GM12878 (cell line): ENCODE measurements at regions not wholly inside any gene's neighbourhood (a gene's known extent, or its start where the extent isn't known, plus 50 kb on each side); places are given as distances from the start of the nearest gene placed in this dataset.

Source experiments
- ATAC-seq: fragments of 200-7000 bp; cut with Tn5 transposase; 3 replicates; pipeline ENCODE4 v1.9.1; 2020; ENCODE audit warnings: mild to moderate bottlenecking, moderate library complexity
- BruUV-seq: library from RNA; stranded (reverse); fragments of 400-500 nt; replicated peaks from 2 replicates; lab custom pipeline; 2021; lab: Mats Ljungman, UMichigan
- CTCF ChIA-PET: fragments of 300-600 bp; sonication (Branson Sonifier 250); formaldehyde crosslinking; extraction: SDS; loops from one replicate; lab custom pipeline; 2021; ENCODE audit warnings: inconsistent platforms; lab: Yijun Ruan, JAX
- POLR2A ChIA-PET: fragments of 350-600 bp; formaldehyde crosslinking; extraction: SDS; loops from one replicate; lab custom pipeline; 2021; ENCODE audit warnings: inconsistent platforms; lab: Charles Lee
- RAD21 ChIA-PET: fragments of 300-600 bp; sonication (Branson Sonifier 250); formaldehyde crosslinking; loops from one replicate; lab custom pipeline; 2023; ENCODE audit warnings: antibody characterized with exemption; ENCODE audit not compliant: unreplicated experiment; lab: Charles Lee
- SMC1A ChIA-PET: fragments of 300-600 bp; sonication (Branson Sonifier 250); formaldehyde crosslinking; loops from one replicate; lab custom pipeline; 2023; ENCODE audit not compliant: unreplicated experiment, uncharacterized antibody; lab: Charles Lee
- DNase-seq: peaks from one replicate; pipeline ENCODE4 v3.0.0-alpha.2; 2011; ENCODE audit warnings: low read depth, low spot score
- FAIRE-seq: peaks from 3 replicates; lab custom pipeline; 2011; peaks lifted over from hg19 to GRCh38; lab: Jason Lieb, UNC
- H2AFZ ChIP-seq: 2 replicates; pipeline ENCODE4 v1.6.0; 2011; ENCODE audit warnings: low read depth, low read length, control low read depth; ENCODE audit not compliant: control insufficient read depth
- H3K27ac ChIP-seq: 2 replicates; pipeline ENCODE4 v1.5.1; 2011; ENCODE audit warnings: control low read depth; ENCODE audit not compliant: control insufficient read depth, insufficient read depth
- H3K27me3 ChIP-seq, 2 experiments: replicated peaks in 1 of 2; 2 replicates each; pipeline versions ENCODE4 v1.6.0 to v1.6.1; 2011; ENCODE audit warnings: low read length in 1 of 2; ENCODE audit not compliant: control insufficient read depth in 2 of 2, insufficient read depth in 2 of 2
- H3K36me3 ChIP-seq, 2 experiments: 2 replicates each; pipeline ENCODE4 v1.5.1; 2011; ENCODE audit warnings: low read length in 1 of 2; ENCODE audit not compliant: control insufficient read depth in 2 of 2, insufficient read depth in 2 of 2
- H3K4me1 ChIP-seq: 2 replicates; pipeline ENCODE4 v1.6.1; 2011; ENCODE audit warnings: mild to moderate bottlenecking, low read length, moderate library complexity, mixed read lengths; ENCODE audit not compliant: control insufficient read depth, insufficient read depth
- H3K4me2 ChIP-seq: 2 replicates; pipeline ENCODE4 v1.6.0; 2011; ENCODE audit warnings: control low read depth; ENCODE audit not compliant: control insufficient read depth, insufficient read depth
- H3K4me3 ChIP-seq: fragments of 200-600 bp; sonication (generic); 2 replicates; pipeline ENCODE4 v1.5.1; 2016
- H3K79me2 ChIP-seq: 2 replicates; pipeline ENCODE4 v1.6.0; 2011; ENCODE audit warnings: low read length; ENCODE audit not compliant: control insufficient read depth, insufficient read depth
- H3K9ac ChIP-seq: 2 replicates; pipeline ENCODE4 v1.8.0; 2011; ENCODE audit warnings: low read length, control low read depth, mixed read lengths; ENCODE audit not compliant: control insufficient read depth, insufficient read depth
- H3K9me3 ChIP-seq: replicated peaks from 3 replicates; pipeline ENCODE4 v1.5.1; 2011; ENCODE audit warnings: mild to moderate bottlenecking, low read length; ENCODE audit not compliant: control insufficient read depth, insufficient read depth
- H4K20me1 ChIP-seq: 2 replicates; pipeline ENCODE4 v1.6.0; 2011; ENCODE audit not compliant: control insufficient read depth, insufficient read depth
- CEBPB ChIP-seq, 2 experiments: fragments of 150-350 bp in 1 of 2; IDR thresholded peaks; 2 replicates each; pipeline ENCODE4 v1.6.1; 2012 to 2014; ENCODE audit warnings: low read depth in 2 of 2, low read length in 2 of 2, borderline replicate concordance in 1 of 2, inconsistent platforms in 1 of 2
- GABPA ChIP-seq: IDR thresholded peaks from 2 replicates; pipeline ENCODE4 v1.6.1; 2014; ENCODE audit warnings: antibody characterized with exemption, low read depth, mild to moderate bottlenecking, inconsistent platforms
- JUNB ChIP-seq: IDR thresholded peaks from 2 replicates; pipeline ENCODE4 v1.6.1; 2016; ENCODE audit warnings: antibody characterized with exemption, mild to moderate bottlenecking
- KDM1A ChIP-seq: fragments of 200-600 bp; sonication (generic); IDR thresholded peaks from 2 replicates; pipeline ENCODE4 v1.6.1; 2016; ENCODE audit warnings: borderline replicate concordance
- MEF2A ChIP-seq: IDR thresholded peaks from 2 replicates; pipeline ENCODE4 v1.6.1; 2011; ENCODE audit warnings: low read depth, mild to moderate bottlenecking, low read length, moderate library complexity; ENCODE audit not compliant: insufficient read depth
- TCF12 ChIP-seq: IDR thresholded peaks from 2 replicates; pipeline ENCODE4 v1.6.1; 2011; ENCODE audit warnings: low read depth, mild to moderate bottlenecking, low read length
- TCF3 ChIP-seq: IDR thresholded peaks from 2 replicates; pipeline ENCODE4 v1.6.1; 2012; ENCODE audit warnings: low read depth, mild to moderate bottlenecking, low read length, borderline replicate concordance; ENCODE audit not compliant: insufficient read depth
- WGBS: methylation state at CpG from one replicate; pipeline ENCODE4 v1.1.6; 2016; ENCODE audit warnings: low lambda C conversion rate; ENCODE audit not compliant: insufficient replicate concordance, insufficient coverage; ENCODE audit errors: missing lambda C conversion rate; 5-methylcytosine and 5-hydroxymethylcytosine counted together
- in situ Hi-C: fragments of 300-500 bp; cut with MboI; formaldehyde crosslinking; loops from 9 replicates; pipeline ENCODE4 v1.14.3; 2018; ENCODE audit warnings: mixed read lengths
- intact Hi-C: fragments of 100-400 bp; cut with micrococcal nuclease; formaldehyde crosslinking; loops from one replicate; pipeline ENCODE4 v1.14.2; 2022; ENCODE audit not compliant: unreplicated experiment
- TF ChIP-seq, protein P1 (sequence below): IDR thresholded peaks from 2 replicates; pipeline ENCODE4 v1.6.1; 2012; ENCODE audit warnings: mild to moderate bottlenecking, low read depth, low read length

DNA sequence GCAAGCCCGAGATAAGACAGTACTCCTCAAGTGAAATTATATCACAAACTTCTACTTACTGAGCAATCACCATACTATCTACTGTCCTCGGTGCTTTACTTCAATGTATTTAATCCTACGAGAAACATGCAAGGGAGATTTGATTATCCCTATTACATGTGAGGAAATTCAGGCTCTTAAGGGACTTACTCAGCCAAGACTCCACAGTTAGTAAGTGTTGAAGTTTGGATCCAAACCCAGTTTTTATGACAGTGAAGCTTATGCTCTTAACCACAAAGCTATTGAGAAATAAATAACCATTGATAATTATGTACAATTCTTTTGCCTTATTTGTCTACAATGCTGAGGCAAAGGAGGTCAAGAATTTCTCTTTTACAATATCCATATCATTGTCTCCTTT, 672.9 kb upstream of the ACVR2A start (continued):
- TF ChIP-seq, protein P1, sequence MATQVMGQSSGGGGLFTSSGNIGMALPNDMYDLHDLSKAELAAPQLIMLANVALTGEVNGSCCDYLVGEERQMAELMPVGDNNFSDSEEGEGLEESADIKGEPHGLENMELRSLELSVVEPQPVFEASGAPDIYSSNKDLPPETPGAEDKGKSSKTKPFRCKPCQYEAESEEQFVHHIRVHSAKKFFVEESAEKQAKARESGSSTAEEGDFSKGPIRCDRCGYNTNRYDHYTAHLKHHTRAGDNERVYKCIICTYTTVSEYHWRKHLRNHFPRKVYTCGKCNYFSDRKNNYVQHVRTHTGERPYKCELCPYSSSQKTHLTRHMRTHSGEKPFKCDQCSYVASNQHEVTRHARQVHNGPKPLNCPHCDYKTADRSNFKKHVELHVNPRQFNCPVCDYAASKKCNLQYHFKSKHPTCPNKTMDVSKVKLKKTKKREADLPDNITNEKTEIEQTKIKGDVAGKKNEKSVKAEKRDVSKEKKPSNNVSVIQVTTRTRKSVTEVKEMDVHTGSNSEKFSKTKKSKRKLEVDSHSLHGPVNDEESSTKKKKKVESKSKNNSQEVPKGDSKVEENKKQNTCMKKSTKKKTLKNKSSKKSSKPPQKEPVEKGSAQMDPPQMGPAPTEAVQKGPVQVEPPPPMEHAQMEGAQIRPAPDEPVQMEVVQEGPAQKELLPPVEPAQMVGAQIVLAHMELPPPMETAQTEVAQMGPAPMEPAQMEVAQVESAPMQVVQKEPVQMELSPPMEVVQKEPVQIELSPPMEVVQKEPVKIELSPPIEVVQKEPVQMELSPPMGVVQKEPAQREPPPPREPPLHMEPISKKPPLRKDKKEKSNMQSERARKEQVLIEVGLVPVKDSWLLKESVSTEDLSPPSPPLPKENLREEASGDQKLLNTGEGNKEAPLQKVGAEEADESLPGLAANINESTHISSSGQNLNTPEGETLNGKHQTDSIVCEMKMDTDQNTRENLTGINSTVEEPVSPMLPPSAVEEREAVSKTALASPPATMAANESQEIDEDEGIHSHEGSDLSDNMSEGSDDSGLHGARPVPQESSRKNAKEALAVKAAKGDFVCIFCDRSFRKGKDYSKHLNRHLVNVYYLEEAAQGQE: no peak
- TF ChIP-seq JUNB: no peak
- TF ChIP-seq TCF12: no peak
- no peak for TF ChIP-seq TCF3
- TF ChIP-seq MEF2A: no peak
- TF ChIP-seq, all 136 proteins: peak for 0

GRCh38 chr2:147170932-147171331, 673.9 kb upstream of the ACVR2A start:
- Histone ChIP-seq H3K79me2 (no peaks in the 10 kb centered on the region), H3K4me3 (no peak overlapping the region), H3K4me2 (no peak overlapping the region), H3K9me3 (no peaks in the 10 kb centered on the region; the same call in 2 of the 3 replicates), H2AFZ (no peak overlapping the region), H3K36me3 (no peaks in the 10 kb centered on the region), H3K4me1 (no peaks in the 10 kb centered on the region), H4K20me1 (no peaks in the 10 kb centered on the region), H3K27ac (no peak overlapping the region), H3K27me3 (no peaks in the 10 kb centered on the region), H3K9ac (no peak overlapping the region)
- no peak for DNase-seq
- RAD21 ChIA-PET: no interaction called here
- CTCF ChIA-PET: no interaction called here
- SMC1A ChIA-PET: interaction anchor here (5.5 kb wide), 1 partner anchor 11 kb away, joined by 21 read pairs; no protein-coding TSS in a partner anchor
- FAIRE-seq: no peak
- in situ Hi-C loops (no loop called here), intact Hi-C loops (no loop called here)
- POLR2A ChIA-PET: no interaction called here
- TF ChIP-seq KDM1A (no peak), CEBPB (IDR thresholded peaks at IDR 0.05; ENCODE audit: borderline replicate concordance in 1 of 2, low read depth in 2 of 2, low read length in 2 of 2) (no peak), GABPA (no peak)
- WGBS: 96% methylated on average over 1 of the region's 1 CpG
- ATAC-seq: no peak
- BruUV-seq: no TSS peak
